Ectodermal cell (in vitro differentiated cells): ENCODE measurements at regions not wholly inside any gene's neighbourhood (a gene's known extent, or its start where the extent isn't known, plus 50 kb on each side); places are given as distances from the start of the nearest gene placed in this dataset.

Experiments used
- H3K27ac ChIP-seq: 2 replicates; pipeline ENCODE4 v1.7.0; 2013; ENCODE audit warnings: mild to moderate bottlenecking, low read depth, low read length; ENCODE audit not compliant: insufficient read depth, poor library complexity, severe bottlenecking
- H3K27me3 ChIP-seq: 2 replicates; pipeline ENCODE4 v1.7.0; 2013; ENCODE audit warnings: mild to moderate bottlenecking, low read length; ENCODE audit not compliant: insufficient read depth, control insufficient read depth, poor library complexity, severe bottlenecking
- H3K36me3 ChIP-seq: one replicate; pipeline ENCODE4 v1.7.0; 2013; ENCODE audit warnings: low read length; ENCODE audit not compliant: control insufficient read depth, insufficient read depth
- H3K4me1 ChIP-seq: one replicate; pipeline ENCODE4 v1.7.0; 2013; ENCODE audit warnings: low read length; ENCODE audit not compliant: control insufficient read depth, insufficient read depth
- H3K4me3 ChIP-seq: 2 replicates; pipeline ENCODE4 v1.7.0; 2013; ENCODE audit warnings: low read depth, low read length, control low read depth; ENCODE audit not compliant: insufficient read depth
- H3K9me3 ChIP-seq: 2 replicates; pipeline ENCODE4 v1.7.0; 2013; ENCODE audit warnings: mild to moderate bottlenecking, low read length, moderate library complexity; ENCODE audit not compliant: control insufficient read depth
- WGBS, 2 experiments: methylation state at CpG; one replicate each; pipeline ENCODE4 v1.1.7; 2013; ENCODE audit warnings: missing lambda C conversion rate in 2 of 2; 5-methylcytosine and 5-hydroxymethylcytosine counted together

DNA sequence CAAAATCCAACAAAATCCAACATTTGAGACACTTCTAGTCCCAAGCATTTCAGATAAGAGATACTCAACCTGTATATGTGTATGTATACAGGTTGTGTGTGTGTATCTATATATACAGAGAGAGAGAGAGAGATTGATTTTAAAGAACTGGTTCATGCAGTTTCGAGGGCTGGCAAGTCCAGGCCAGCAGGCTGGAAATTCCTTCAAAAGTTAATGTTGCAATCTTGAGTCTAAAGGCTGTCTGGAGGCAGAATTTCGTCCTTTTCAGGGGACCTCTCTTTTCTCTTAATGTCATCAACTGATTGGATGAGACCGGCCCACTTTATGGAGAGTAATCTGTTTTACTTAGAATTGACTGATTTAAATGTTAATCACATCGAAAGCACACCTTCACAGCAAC is 199.6 kb upstream of the IL12A start:
- WGBS, 2 experiments = 92 to 99% methylated on average over 3 of the region's 4 CpGs
- H3K27me3 ChIP-seq = no peaks in the 10 kb centered on the region
- H3K4me3 ChIP-seq = no peak overlapping the region
- no peaks in the 10 kb centered on the region for H3K36me3 ChIP-seq
- H3K4me1 ChIP-seq = no peaks in the 10 kb centered on the region
- H3K9me3 ChIP-seq = no peaks in the 10 kb centered on the region
- no peak overlapping the region for H3K27ac ChIP-seq

DNA sequence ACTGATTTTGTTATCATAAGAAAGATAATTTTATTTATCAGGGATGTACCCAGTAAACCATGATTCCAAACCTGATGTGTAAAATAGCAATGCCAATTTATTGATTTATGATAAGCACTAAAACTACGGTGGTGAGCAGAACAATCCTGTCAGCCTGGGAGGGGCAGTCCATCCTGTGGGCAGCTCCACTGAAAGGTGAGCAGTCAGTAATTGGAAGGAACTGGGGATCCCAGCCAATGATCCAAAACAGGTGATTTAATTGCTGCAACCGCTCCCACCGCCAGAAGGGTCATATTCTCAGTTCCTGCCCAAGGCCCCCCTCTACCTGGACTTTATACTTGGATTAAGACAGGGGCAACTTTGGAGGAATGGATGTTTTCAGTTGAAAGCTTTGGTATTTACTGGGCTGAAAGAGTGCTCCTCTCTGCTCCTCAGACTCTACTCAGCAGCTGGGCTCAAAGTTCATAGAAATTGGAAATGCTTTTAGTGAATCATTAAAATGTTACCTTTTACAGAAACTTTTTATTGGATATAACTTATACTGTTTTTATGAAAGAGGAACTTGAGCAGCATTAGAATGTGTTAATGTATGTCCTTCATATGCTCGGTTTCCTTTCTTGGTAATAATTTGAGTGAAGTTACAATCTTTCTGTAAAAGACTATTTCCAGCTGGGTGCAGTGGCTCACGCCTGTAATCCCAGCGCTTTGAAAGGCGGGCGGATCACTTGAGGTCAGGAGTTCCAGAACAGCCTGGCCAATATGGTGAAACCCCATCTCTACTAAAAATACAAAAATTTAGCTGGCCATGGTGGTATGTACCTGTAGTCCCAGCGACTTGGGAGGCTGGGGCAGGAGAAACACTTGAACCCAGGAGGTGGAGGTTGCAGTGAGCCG is 198.6 kb upstream of the IL12A start:
- no peaks in the 10 kb centered on the region for H3K9me3 ChIP-seq
- 94 to 96% methylated on average over 10 of the region's 10 CpGs for WGBS, 2 experiments
- H3K36me3 ChIP-seq = no peaks in the 10 kb centered on the region
- no peaks in the 10 kb centered on the region for H3K27me3 ChIP-seq
- H3K4me3 ChIP-seq = no peak overlapping the region
- H3K27ac ChIP-seq = no peak overlapping the region
- no peaks in the 10 kb centered on the region for H3K4me1 ChIP-seq

DNA sequence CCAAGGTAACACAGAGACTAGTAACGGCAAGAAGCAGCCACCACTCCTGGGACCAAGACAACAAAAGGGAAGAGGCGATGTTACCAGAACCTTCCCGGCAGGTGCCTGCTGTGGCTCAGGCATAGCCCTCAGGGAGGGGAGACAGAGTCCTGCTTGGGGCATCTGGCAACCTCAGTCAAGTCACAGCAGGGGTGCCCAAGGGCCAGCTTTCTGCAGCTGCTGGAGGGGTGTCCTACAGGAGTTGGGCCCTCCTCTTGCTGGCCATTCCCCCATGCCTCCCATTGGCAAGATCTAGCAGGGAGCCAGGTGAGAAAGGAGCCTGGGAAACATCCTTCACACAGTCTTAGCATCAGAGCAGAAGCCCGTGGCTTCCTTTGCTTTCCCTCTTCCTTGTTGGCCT is 197.3 kb upstream of the IL12A start:
- Histone ChIP-seq H3K4me1 (no peaks in the 10 kb centered on the region), H3K4me3 (no peak overlapping the region), H3K9me3 (no peaks in the 10 kb centered on the region), H3K27ac (no peak overlapping the region), H3K36me3 (no peaks in the 10 kb centered on the region), H3K27me3 (no peaks in the 10 kb centered on the region)
- whole genome bisulfite sequencing, 2 experiments = 70 to 76% methylated on average over 3 to 4 of the region's 4 CpGs

DNA sequence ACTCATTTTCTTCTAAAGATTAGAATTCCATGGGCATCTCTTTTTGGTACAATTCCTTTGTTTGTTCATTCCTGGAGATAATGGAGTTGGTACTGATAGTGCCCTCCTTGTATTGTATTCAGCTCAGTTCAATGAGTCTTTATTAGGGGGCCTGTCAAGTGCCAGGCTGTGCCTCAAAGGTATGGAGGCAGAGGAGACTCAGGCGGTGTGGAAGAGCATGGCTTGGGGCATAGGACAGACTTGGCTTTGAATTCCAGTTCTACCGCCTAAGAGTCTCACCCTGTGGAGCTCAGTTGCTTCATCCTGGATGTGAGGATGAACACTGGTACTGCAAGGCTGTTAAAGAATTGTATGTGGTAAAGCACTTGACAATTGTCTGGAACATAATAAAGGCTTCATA is 196.6 kb upstream of the IL12A start:
- Histone ChIP-seq H3K27ac (no peak overlapping the region), H3K36me3 (no peaks in the 10 kb centered on the region), H3K4me1 (no peaks in the 10 kb centered on the region), H3K9me3 (no peaks in the 10 kb centered on the region), H3K4me3 (no peak overlapping the region), H3K27me3 (no peaks in the 10 kb centered on the region)
- WGBS, 2 experiments = 94 to 95% methylated on average over 2 of the region's 2 CpGs

DNA sequence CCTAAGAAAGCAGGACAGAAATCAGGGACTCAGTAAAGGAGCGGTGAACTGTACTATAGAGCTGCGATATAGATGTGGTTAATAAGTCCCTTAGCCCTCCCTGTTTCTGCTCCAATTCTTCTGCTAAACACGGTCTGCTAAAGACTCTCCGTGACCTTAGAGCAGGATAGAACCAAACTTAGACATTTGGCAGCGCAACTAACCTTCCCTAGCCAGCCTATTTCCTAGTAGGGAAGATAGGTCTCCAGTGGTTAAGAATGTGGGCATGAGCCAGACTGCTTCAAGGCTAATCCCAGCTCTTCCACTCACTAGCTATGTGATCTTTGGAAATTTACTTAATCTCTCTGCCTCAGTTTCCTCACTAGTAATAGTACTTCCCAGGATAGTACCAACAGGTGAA is 193.6 kb upstream of the IL12A start:
- Histone ChIP-seq H3K4me3 (no peak overlapping the region), H3K4me1 (no peaks in the 10 kb centered on the region), H3K27ac (no peak overlapping the region), H3K36me3 (no peaks in the 10 kb centered on the region), H3K27me3 (no peaks in the 10 kb centered on the region), H3K9me3 (no peaks in the 10 kb centered on the region)
- WGBS, 2 experiments = 88 to 93% methylated on average over 5 of the region's 5 CpGs

DNA sequence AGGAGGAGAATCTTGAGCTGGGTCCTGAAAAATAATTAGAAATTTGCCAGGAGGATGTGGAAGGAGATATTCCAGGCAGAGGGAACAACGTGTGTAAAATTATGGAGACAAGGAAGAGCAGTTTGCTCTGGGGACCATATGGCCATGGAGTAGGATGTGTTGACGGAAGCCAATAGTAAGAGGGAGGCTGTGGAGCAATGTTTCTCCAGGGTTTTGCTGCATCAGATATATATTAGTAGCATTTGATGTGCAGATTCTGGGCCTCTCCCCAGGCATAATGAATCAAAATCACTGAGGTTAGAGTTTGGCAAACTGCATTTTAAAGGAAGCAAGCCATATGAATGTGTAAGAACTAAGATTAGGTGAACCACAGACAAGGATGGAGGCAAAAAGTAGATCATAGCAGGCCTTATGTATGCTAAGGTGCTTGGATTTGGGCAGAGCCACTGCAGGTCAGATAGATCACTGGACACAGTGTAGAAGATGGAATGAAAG is 192.9 kb upstream of the IL12A start:
- Histone ChIP-seq H3K27ac (no peak overlapping the region), H3K27me3 (no peaks in the 10 kb centered on the region), H3K4me3 (no peak overlapping the region), H3K4me1 (no peaks in the 10 kb centered on the region), H3K36me3 (no peaks in the 10 kb centered on the region), H3K9me3 (no peaks in the 10 kb centered on the region)
- WGBS, 2 experiments = 91 to 96% methylated on average over 2 of the region's 2 CpGs

DNA sequence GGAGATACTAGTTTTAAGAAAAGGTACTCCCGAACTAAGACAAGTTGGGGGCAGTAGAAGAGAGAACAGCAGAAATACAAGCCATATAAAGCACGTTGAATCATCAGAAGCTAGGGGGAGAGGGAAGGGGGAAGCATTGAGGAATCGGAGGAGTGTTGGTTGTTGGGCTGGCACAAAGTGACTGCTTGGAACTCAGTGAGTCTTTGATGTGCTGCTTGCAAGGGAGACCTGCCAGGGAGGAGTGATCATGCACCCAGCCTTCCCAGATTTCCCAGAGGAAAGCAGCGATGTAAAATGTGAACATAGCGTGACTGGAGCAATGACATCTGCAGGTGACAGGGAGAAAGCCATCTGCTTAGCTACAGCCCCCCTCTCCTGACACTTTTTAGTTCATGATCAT is 192.4 kb upstream of the IL12A start:
- Histone ChIP-seq H3K4me1 (no peaks in the 10 kb centered on the region), H3K27me3 (no peaks in the 10 kb centered on the region), H3K36me3 (no peaks in the 10 kb centered on the region), H3K27ac (no peak overlapping the region), H3K9me3 (no peaks in the 10 kb centered on the region), H3K4me3 (no peak overlapping the region)
- 84 to 89% methylated on average over 5 of the region's 5 CpGs for WGBS, 2 experiments

DNA sequence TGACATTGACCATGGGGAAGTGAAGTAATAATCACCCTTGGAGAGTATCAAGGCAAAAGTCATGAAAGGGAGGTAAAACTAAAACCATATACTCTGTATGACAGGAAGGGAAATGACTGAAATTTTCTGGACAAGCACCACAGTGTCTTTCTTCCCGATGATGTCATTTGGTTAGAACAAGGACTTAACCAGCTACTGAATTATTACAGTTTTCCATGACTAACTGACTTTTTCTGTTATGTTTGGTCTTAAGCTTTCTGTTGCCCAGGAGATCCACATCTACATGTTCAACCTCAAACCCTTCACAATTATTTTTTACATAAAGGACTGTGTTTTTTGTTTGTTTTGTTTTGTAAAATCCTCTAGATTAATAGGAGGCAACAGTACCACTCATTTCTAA is 191.9 kb upstream of the IL12A start:
- Histone ChIP-seq H3K27me3 (no peaks in the 10 kb centered on the region), H3K36me3 (no peaks in the 10 kb centered on the region), H3K4me1 (no peaks in the 10 kb centered on the region), H3K27ac (no peak overlapping the region), H3K4me3 (no peak overlapping the region), H3K9me3 (no peaks in the 10 kb centered on the region)
- WGBS, 2 experiments = 94 to 95% methylated on average over 1 of the region's 1 CpG

DNA sequence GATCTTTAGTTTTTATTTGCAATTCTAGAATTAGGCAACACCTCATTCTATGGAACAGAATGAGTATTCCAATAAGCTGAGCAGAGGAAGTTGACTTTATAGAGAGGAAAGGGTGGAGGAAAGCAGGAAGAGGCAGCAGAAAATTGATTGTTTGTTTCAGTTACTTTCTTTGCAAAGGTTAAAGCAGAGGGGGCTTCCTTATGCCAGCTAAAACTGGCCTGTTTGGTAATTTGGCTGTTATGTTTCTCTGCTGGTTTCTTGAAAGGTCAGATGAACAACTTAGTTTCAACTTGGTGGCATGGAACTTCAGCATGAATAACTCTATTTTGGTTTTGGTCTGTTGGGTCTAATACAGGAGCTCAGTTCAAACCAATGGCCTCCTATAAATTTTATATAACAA is 190.9 kb upstream of the IL12A start:
- no peak overlapping the region for H3K27ac ChIP-seq

DNA sequence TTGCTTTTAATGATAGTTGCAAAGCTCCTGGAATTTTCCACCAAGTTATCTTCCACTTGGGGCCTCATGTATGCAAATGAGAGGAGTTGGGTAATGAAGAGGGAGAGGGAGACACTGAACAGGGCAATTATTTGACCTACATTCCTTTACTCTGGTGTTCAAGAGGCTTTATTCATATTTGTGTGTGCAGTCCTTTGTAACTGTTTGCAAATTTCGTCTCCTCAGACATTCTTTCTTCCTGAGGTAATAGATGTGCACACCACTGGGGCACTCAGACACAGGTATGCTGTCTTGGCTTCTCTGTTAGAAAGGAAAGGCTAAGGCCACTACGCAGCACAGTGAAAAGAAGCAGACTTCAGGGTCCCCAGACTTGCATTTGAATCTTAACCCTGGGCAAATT is 189.7 kb upstream of the IL12A start:
- Histone ChIP-seq H3K27ac (no peak overlapping the region), H3K9me3 (no peaks in the 10 kb centered on the region), H3K4me1 (no peaks in the 10 kb centered on the region), H3K4me3 (no peak overlapping the region), H3K27me3 (no peaks in the 10 kb centered on the region), H3K36me3 (no peaks in the 10 kb centered on the region)
- 80 to 89% methylated on average over 2 of the region's 2 CpGs for WGBS, 2 experiments

More for the DNA sequence above, 190.9 kb upstream of the IL12A start:
- no peak overlapping the region for H3K4me3 ChIP-seq
- H3K9me3 ChIP-seq = no peaks in the 10 kb centered on the region
- no peaks in the 10 kb centered on the region for H3K36me3 ChIP-seq
- H3K27me3 ChIP-seq = no peaks in the 10 kb centered on the region
- no peaks in the 10 kb centered on the region for H3K4me1 ChIP-seq
